ENCODE measurements at regions not wholly inside any gene's neighbourhood (a gene's known extent, or its start where the extent isn't known, plus 50 kb on each side); places are given as distances from the start of the nearest gene placed in this dataset.

DNA sequence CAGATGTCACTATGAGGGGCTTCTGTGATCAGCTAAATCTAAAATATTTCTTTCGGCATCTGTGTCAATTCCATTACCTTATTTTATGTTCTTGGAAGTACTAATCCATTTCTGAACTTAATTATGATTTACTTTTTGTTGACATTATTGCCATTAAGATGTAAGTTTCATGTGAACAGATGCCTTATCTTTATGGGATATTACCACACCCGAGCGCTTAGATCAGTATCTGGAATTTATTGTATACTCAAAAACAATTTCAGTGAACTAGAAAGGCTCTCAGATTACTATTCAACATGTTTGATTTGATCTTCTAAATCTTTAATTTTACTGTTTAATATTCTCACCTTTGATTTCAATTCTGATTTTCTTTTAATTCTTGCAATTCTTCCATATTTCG lies 567.7 kb upstream of the TLE4 start:
- Histone ChIP-seq H3K79me2 (ENCODE audit: insufficient read depth, low read depth) (no peaks in the 10 kb centered on the region), H2AFZ (ENCODE audit: low read depth) (no peak overlapping the region), H3K36me3 (ENCODE audit: insufficient read depth) (no peaks in the 10 kb centered on the region), H3K27ac (no peak overlapping the region), H4K20me1 (ENCODE audit: insufficient read depth) (no peaks in the 10 kb centered on the region), H3K4me1 (ENCODE audit: low read depth, poor library complexity, severe bottlenecking) (no peaks in the 10 kb centered on the region), H3K27me3 (ENCODE audit: insufficient read depth, low read depth) (no peaks in the 10 kb centered on the region), H3K9ac (no peak overlapping the region), H3K4me3 (IDR thresholded peaks at IDR 0.05; ENCODE audit: insufficient read depth, low read depth, low read length) (no peak overlapping the region), H3K4me2 (no peak overlapping the region)
- TF ChIP-seq, protein P1, sequence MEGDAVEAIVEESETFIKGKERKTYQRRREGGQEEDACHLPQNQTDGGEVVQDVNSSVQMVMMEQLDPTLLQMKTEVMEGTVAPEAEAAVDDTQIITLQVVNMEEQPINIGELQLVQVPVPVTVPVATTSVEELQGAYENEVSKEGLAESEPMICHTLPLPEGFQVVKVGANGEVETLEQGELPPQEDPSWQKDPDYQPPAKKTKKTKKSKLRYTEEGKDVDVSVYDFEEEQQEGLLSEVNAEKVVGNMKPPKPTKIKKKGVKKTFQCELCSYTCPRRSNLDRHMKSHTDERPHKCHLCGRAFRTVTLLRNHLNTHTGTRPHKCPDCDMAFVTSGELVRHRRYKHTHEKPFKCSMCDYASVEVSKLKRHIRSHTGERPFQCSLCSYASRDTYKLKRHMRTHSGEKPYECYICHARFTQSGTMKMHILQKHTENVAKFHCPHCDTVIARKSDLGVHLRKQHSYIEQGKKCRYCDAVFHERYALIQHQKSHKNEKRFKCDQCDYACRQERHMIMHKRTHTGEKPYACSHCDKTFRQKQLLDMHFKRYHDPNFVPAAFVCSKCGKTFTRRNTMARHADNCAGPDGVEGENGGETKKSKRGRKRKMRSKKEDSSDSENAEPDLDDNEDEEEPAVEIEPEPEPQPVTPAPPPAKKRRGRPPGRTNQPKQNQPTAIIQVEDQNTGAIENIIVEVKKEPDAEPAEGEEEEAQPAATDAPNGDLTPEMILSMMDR (conservative IDR thresholded peaks at IDR 0.05; ENCODE audit: low read depth, low read length), result no peak

DNA sequence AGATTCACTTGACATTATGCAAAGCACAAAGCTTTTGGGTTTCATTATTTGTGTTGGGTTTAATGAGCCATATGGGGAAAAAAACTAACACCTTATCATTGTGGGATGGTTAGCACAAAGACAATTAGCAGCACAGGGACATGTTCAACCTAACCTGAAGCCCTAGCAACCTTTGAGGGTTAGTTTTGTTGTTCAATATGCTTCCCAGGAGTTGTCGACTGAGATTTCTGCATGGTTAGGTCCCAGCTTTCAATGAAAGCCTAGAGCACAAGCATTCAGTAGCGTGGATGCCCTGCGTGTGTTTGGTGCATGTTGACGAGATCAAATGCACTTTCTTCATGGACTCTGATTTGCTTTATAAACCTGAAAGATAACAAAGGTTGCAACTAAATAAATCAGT lies 565.2 kb upstream of the TLE4 start:
- Histone ChIP-seq H2AFZ (ENCODE audit: low read depth) (no peak overlapping the region), H4K20me1 (ENCODE audit: insufficient read depth) (no peaks in the 10 kb centered on the region), H3K4me2 (no peak overlapping the region), H3K27me3 (ENCODE audit: insufficient read depth, low read depth) (no peaks in the 10 kb centered on the region), H3K27ac (no peak overlapping the region), H3K4me3 (IDR thresholded peaks at IDR 0.05; ENCODE audit: insufficient read depth, low read depth, low read length) (no peak overlapping the region), H3K9ac (no peak overlapping the region), H3K36me3 (ENCODE audit: insufficient read depth) (no peaks in the 10 kb centered on the region), H3K79me2 (ENCODE audit: insufficient read depth, low read depth) (no peaks in the 10 kb centered on the region), H3K4me1 (ENCODE audit: low read depth, poor library complexity, severe bottlenecking) (no peaks in the 10 kb centered on the region)
- TF ChIP-seq, protein P1 (conservative IDR thresholded peaks at IDR 0.05; ENCODE audit: low read depth, low read length), result no peak

DNA sequence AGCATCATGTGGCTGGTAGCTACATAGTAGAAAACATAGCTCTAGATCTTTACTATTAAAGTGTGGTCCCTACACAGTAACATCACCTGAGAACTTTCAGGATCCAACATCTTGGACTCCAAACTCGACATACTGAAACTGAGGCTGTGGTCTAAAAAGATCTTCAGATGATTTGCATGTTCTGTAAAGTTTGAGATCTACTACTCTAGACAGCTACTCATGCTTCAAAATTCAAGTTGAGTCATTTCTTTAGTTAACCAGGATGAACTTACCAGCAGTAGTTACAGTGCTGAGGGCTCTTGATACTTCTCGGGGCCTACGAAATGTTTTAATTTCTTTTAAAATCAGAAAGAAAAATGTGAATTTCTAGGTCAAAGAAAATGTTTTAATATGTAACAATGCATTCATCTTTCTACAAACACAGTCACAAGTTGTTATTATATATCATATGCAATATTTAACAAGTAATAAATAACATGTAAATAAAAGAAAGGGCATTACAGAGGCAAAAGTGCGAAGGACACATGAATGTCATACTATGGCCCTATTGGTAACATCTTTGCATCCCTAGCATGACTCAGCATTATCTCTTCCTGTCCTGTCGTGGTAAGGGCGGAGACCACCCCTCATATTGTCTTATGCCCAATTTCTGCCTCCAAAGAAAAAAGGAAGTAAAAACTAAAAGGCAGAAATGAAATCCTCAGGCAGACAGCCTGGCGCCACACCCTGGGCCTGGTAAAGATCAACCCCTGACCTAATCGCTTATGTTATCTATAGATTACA lies 563.9 kb upstream of the TLE4 start:
- Histone ChIP-seq H3K36me3 (ENCODE audit: insufficient read depth) (no peaks in the 10 kb centered on the region), H3K4me3 (IDR thresholded peaks at IDR 0.05; ENCODE audit: insufficient read depth, low read depth, low read length) (no peak overlapping the region), H3K4me1 (ENCODE audit: low read depth, poor library complexity, severe bottlenecking) (no peaks in the 10 kb centered on the region), H3K27ac (no peak overlapping the region), H3K9ac (no peak overlapping the region), H4K20me1 (ENCODE audit: insufficient read depth) (no peaks in the 10 kb centered on the region), H3K27me3 (ENCODE audit: insufficient read depth, low read depth) (no peaks in the 10 kb centered on the region), H2AFZ (ENCODE audit: low read depth) (no peak overlapping the region), H3K79me2 (ENCODE audit: insufficient read depth, low read depth) (no peaks in the 10 kb centered on the region), H3K4me2 (no peak overlapping the region)
- TF ChIP-seq, protein P1 (conservative IDR thresholded peaks at IDR 0.05; ENCODE audit: low read depth, low read length), result no peak

GRCh38 chr9:79008916-79009315 lies 562.8 kb upstream of the TLE4 start:
- Histone ChIP-seq H3K4me2 (no peak overlapping the region), H2AFZ (ENCODE audit: low read depth) (no peak overlapping the region)

More at GRCh38 chr9:79008916-79009315, 562.8 kb upstream of the TLE4 start:
- H3K27me3 ChIP-seq (ENCODE audit: insufficient read depth, low read depth), result no peaks in the 10 kb centered on the region
- no peaks in the 10 kb centered on the region for H3K36me3 ChIP-seq (ENCODE audit: insufficient read depth)
- no peaks in the 10 kb centered on the region for H3K4me1 ChIP-seq (ENCODE audit: low read depth, poor library complexity, severe bottlenecking)
- no peak overlapping the region for H3K9ac ChIP-seq
- TF ChIP-seq, protein P1 (conservative IDR thresholded peaks at IDR 0.05; ENCODE audit: low read depth, low read length), result no peak
- H3K4me3 ChIP-seq (IDR thresholded peaks at IDR 0.05; ENCODE audit: insufficient read depth, low read depth, low read length), result no peak overlapping the region
- H3K27ac ChIP-seq, result no peak overlapping the region
- no peaks in the 10 kb centered on the region for H3K79me2 ChIP-seq (ENCODE audit: insufficient read depth, low read depth)
- H4K20me1 ChIP-seq (ENCODE audit: insufficient read depth), result no peaks in the 10 kb centered on the region

All from KMS-11 (cell line).